Chondrocyte (in vitro differentiated cells): ENCODE measurements at regions not wholly inside any gene's neighbourhood (a gene's known extent, or its start where the extent isn't known, plus 50 kb on each side); places are given as distances from the start of the nearest gene placed in this dataset.

Experiments used
- DNase-seq: peaks from one replicate; pipeline ENCODE4 v3.0.0; 2021; ENCODE audit warnings: mixed read lengths, low spot score
- H3K27ac Mint-ChIP-seq: one replicate; pipeline ENCODE4 v1.8.0; 2021; ENCODE audit warnings: mild to moderate bottlenecking, moderate library complexity, mixed read lengths; ENCODE audit not compliant: unreplicated experiment
- H3K27me3 Mint-ChIP-seq: 2 replicates; pipeline ENCODE4 v1.8.0; 2021; ENCODE audit warnings: low read depth, mixed read lengths
- H3K36me3 Mint-ChIP-seq: 2 replicates; pipeline ENCODE4 v1.8.0; 2021; ENCODE audit warnings: low read depth, mixed read lengths
- H3K4me1 Mint-ChIP-seq: 2 replicates; pipeline ENCODE4 v1.8.0; 2021; ENCODE audit warnings: low read depth, mild to moderate bottlenecking, mixed read lengths
- H3K4me3 Mint-ChIP-seq: one replicate; pipeline ENCODE4 v1.8.0; 2021; ENCODE audit warnings: mild to moderate bottlenecking, moderate library complexity, mixed read lengths; ENCODE audit not compliant: unreplicated experiment
- H3K9me3 Mint-ChIP-seq: 2 replicates; pipeline ENCODE4 v1.8.0; 2021; ENCODE audit warnings: low read depth, mixed read lengths
- TF ChIP-seq, protein P1 (sequence below): fragments of 200-600 bp; sonication (generic); IDR thresholded peaks from 2 replicates; pipeline ENCODE4 v1.5.0; 2021; ENCODE audit warnings: antibody characterized with exemption, mild to moderate bottlenecking, moderate library complexity

DNA sequence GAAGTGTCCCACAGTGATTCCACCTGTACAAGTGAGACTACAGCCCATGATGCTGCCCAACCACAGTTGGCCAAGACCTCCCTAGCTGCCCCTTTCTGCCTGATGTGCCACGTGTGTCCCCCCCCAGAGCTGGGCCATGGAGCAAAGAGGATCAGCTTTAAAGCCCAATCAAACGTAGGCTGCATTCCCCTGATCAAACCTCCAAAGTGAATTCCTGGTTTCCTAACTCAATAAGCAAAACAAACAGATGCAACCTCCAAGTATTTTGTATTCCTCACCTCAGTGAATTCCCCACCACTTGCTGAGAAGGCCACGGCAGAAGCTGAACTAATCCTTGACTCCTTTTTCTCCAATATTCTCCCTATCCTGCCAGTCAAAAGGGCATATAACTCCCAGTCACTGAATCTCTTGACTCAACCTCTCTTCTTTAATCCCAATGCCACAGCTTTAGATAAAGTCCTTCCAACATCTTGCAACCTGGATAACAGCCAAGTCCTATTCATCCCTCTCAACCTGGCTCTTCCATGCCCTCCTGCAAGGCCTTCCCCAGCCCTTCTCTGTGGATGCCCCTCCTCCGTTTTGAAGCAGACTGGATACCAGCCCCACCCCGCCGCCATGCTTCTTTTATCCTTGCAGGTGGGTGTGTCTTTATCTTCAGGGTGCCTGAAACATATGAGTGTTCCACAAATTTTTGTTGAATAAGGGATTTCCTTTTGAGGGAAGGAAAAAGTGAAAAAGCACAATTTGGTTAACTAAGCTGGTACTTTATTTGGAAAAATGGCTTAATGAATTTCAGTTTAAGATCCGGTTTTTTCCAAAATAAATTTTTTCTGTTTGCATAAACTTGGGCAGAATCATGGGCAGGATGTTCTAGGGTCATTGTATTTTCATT, 285.2 kb upstream of the MKLN1 start:
- peaks cover 2% of the 10 kb centered on the region for H3K36me3 Mint-ChIP-seq

DNA sequence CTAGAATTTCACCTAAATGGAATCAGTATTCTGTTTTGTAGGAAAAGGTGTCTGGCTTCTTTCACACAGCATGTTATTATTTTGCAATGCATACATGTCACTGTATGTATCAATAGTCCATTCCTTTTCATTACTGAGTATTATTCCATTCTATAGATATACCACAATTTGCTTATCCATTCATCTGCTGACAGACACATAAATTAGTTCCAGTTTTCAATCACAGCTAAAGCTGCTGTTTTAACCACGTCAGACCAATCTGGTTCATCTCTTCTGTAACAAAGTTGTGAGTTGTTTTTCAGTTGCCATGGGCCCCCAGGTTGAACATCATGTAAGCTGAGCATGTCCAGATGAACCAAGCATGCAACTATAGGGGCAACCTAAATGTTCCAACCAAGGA, 282.1 kb upstream of the MKLN1 start:
- no peak for DNase-seq
- no peaks in the 10 kb centered on the region for H3K27me3 Mint-ChIP-seq
- no peak overlapping the region for H3K27ac Mint-ChIP-seq
- peaks cover 7% of the 10 kb centered on the region for H3K9me3 Mint-ChIP-seq
- no peak overlapping the region for H3K4me3 Mint-ChIP-seq
- H3K36me3 Mint-ChIP-seq = peaks cover 8% of the 10 kb centered on the region
- peaks cover 1% of the 10 kb centered on the region for H3K4me1 Mint-ChIP-seq
- TF ChIP-seq, protein P1, sequence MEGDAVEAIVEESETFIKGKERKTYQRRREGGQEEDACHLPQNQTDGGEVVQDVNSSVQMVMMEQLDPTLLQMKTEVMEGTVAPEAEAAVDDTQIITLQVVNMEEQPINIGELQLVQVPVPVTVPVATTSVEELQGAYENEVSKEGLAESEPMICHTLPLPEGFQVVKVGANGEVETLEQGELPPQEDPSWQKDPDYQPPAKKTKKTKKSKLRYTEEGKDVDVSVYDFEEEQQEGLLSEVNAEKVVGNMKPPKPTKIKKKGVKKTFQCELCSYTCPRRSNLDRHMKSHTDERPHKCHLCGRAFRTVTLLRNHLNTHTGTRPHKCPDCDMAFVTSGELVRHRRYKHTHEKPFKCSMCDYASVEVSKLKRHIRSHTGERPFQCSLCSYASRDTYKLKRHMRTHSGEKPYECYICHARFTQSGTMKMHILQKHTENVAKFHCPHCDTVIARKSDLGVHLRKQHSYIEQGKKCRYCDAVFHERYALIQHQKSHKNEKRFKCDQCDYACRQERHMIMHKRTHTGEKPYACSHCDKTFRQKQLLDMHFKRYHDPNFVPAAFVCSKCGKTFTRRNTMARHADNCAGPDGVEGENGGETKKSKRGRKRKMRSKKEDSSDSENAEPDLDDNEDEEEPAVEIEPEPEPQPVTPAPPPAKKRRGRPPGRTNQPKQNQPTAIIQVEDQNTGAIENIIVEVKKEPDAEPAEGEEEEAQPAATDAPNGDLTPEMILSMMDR = no peak

More for the DNA sequence above, 285.2 kb upstream of the MKLN1 start:
- Mint-ChIP-seq H3K9me3 (peaks cover 7% of the 10 kb centered on the region), H3K4me3 (no peak overlapping the region), H3K4me1 (peaks cover 22% of the 10 kb centered on the region), H3K27ac (no peak overlapping the region), H3K27me3 (no peaks in the 10 kb centered on the region)
- DNase-seq = no peak
- TF ChIP-seq, protein P1 = no peak

DNA sequence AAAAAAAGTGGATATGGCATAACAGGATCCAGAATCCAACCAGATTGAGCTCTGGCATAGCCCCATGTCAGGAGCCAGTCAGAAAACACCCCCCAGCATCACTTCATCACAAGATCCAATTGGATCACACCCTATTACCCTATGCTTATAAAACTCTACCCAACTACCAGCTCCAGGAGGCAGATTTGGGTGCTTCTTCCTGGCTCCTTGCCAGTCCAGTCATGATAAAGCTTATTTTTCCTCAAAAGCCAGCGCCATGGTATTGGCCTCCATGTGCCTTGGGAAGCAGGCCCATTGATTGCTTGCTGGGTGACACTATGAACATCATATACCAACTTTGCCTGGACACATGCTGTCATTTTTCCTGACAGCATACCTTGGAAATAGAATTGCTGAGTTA, 281.4 kb upstream of the MKLN1 start:
- DNase-seq = no peak
- no peaks in the 10 kb centered on the region for H3K27me3 Mint-ChIP-seq
- peaks cover 7% of the 10 kb centered on the region for H3K9me3 Mint-ChIP-seq
- H3K4me1 Mint-ChIP-seq = no peaks in the 10 kb centered on the region
- TF ChIP-seq, protein P1 = no peak
- H3K27ac Mint-ChIP-seq = no peak overlapping the region
- no peak overlapping the region for H3K4me3 Mint-ChIP-seq
- H3K36me3 Mint-ChIP-seq = peaks cover 10% of the 10 kb centered on the region

DNA sequence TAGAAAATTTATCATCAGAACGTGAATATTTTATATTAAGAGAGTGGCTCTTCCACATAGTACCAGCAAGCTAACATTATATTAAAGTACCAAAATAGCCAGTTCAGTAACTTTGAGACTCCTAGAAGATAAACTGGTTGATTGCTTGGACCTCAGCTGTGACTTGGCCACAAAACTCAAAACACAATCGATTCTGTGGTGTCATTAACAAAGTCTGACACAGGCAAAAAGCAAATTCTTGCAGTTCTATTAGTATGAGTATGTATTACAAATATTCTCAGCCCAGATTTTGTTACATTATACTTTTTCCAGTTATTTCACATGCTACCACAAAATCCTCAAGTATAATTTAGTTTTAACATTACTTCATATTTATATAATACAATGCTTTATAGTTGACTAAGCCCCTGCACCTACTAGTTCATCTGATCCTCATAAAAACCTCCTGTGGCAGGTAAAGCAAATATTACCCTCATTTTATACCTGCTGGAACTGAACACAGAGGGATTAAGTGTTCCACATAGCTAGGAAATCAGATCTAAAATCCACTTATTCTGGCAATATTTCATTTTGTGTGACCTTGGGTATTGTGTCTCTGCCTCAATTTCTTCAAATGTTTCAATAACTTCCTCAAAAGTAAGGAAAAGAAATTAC, 279.9 kb upstream of the MKLN1 start:
- Mint-ChIP-seq H3K36me3 (peaks cover 10% of the 10 kb centered on the region), H3K9me3 (peaks cover 7% of the 10 kb centered on the region), H3K4me3 (no peak overlapping the region), H3K27ac (no peak overlapping the region), H3K4me1 (no peaks in the 10 kb centered on the region), H3K27me3 (no peaks in the 10 kb centered on the region)
- no peak for DNase-seq
- TF ChIP-seq, protein P1 = no peak

DNA sequence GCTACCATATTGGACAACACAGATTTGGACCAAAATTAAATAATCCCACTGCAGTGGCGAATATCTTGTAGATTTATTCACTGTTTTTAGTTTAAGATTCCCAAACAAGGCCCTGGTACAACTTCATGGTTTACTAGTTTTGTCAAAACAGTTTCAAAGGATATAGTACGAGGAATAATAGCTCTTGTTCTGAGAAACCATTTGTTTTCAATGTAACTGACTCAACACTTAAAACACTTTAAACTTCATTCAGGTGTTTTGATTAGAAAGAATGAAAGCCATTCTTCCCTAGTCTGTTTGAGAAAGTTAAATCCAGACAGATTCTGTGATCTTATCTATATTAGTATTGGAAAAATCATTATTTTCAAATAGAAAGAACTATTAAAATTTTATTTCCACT, 276.4 kb upstream of the MKLN1 start:
- peaks cover 1% of the 10 kb centered on the region for H3K9me3 Mint-ChIP-seq
- H3K27me3 Mint-ChIP-seq = no peaks in the 10 kb centered on the region
- DNase-seq = no peak
- H3K36me3 Mint-ChIP-seq = peaks cover 8% of the 10 kb centered on the region
- H3K4me3 Mint-ChIP-seq = no peak overlapping the region
- H3K27ac Mint-ChIP-seq = no peak overlapping the region
- TF ChIP-seq, protein P1 = no peak
- H3K4me1 Mint-ChIP-seq = no peaks in the 10 kb centered on the region
